Left lung (tissue), 4 donors: ENCODE measurements at regions not wholly inside any gene's neighbourhood (a gene's known extent, or its start where the extent isn't known, plus 50 kb on each side); places are given as distances from the start of the nearest gene placed in this dataset.

ENCODE experiments used
- ATAC-seq: fragments of 200-7000 bp; cut with Tn5 transposase; one replicate; pipeline ENCODE4 v1.9.1; 2020; ENCODE audit warnings: moderate library complexity
- DNase-seq, 4 donors: peaks; one replicate each; pipeline ENCODE4 v3.0.0-alpha.2; 2013 to 2020
- H3K27ac ChIP-seq, 2 donors: fragments of 200-600 bp; sonication (generic) in 1 of 2; one replicate each; pipeline versions ENCODE4 v1.5.0 to v1.8.0; 2020 to 2021
- H3K27me3 ChIP-seq, 2 donors: fragments of 200-600 bp; sonication (generic) in 1 of 2; one replicate each; pipeline versions ENCODE4 v1.5.0 to v1.8.0; 2020 to 2021
- H3K36me3 ChIP-seq, 2 donors: fragments of 200-600 bp; sonication (generic) in 1 of 2; one replicate each; pipeline versions ENCODE4 v1.5.0 to v1.8.0; 2020 to 2021
- H3K4me1 ChIP-seq, 2 donors: fragments of 200-600 bp; one replicate each; pipeline ENCODE4 v1.8.0; 2021
- H3K4me3 ChIP-seq, 2 donors: fragments of 200-600 bp; sonication (generic) in 1 of 2; one replicate each; pipeline versions ENCODE4 v1.5.0 to v1.8.0; 2020 to 2021; ENCODE audit warnings: mild to moderate bottlenecking in 1 of 2
- H3K9me3 ChIP-seq, 2 donors: fragments of 200-600 bp; sonication (generic) in 1 of 2; one replicate each; pipeline versions ENCODE4 v1.5.0 to v1.8.0; 2020 to 2021
- CTCF ChIP-seq, 2 donors: fragments of 200-600 bp; sonication (generic) in 1 of 2; IDR thresholded peaks; one replicate each; pipeline versions ENCODE4 v1.5.0 to v1.8.0; 2021; ENCODE audit warnings: antibody characterized with exemption in 2 of 2
- intact Hi-C, 2 donors: fragments of 100-400 bp; cut with DNase I; formaldehyde crosslinking; loops; one replicate each; pipeline versions ENCODE4 v1.11.2 to v1.14.2; 2022
- donor health status: DM: no; HTN: yes; CAD: no.
- donor health status: DM: no; HTN: no; CAD: no.

DNA sequence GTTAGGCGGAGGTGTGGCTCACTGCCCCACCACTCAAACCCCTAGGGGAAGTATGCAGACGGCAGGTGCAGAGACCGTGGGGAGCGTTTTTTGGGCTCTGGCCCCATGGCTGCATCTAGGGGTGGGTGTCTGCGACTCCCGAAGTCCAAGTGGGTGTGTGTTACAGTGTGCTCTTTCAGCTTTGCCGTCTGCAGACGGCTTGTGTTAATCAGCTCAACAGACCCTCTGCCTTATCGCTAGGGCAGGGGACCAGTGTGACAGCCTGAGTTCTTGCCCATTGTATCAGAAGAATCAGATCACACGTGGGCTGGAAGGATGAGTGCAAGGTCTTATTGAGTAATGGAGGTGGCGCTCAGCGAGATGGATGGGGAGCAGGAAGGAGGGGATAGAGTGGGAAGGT lies 162.8 kb downstream of the ENC1 start:
- DNase-seq = no peak
- no peak for ATAC-seq
- no peaks in the 10 kb centered on the region for H3K4me1 ChIP-seq
- H3K9me3 ChIP-seq = no peaks in the 10 kb centered on the region
- intact Hi-C loops = no loop called here
- H3K36me3 ChIP-seq = no peaks in the 10 kb centered on the region
- no peak for TF ChIP-seq CTCF (IDR thresholded peaks at IDR 0.05)
- no peak overlapping the region for H3K27ac ChIP-seq
- no peak overlapping the region for H3K4me3 ChIP-seq
- no peaks in the 10 kb centered on the region for H3K27me3 ChIP-seq

- no peak overlapping the region for H3K27ac ChIP-seq
- DNase-seq = no peak
- H3K4me1 ChIP-seq = no peaks in the 10 kb centered on the region
- TF ChIP-seq CTCF (IDR thresholded peaks at IDR 0.05) = no peak
- intact Hi-C loops = no loop called here
- no peaks in the 10 kb centered on the region for H3K36me3 ChIP-seq
- ATAC-seq = no peak
- no peaks in the 10 kb centered on the region for H3K9me3 ChIP-seq
- H3K4me3 ChIP-seq = no peak overlapping the region
- no peaks in the 10 kb centered on the region for H3K27me3 ChIP-seq
These were observed 163.6 kb downstream of the ENC1 start for GRCh38 chr5:74476819-74477453.

- no peaks in the 10 kb centered on the region for H3K9me3 ChIP-seq
- TF ChIP-seq CTCF (IDR thresholded peaks at IDR 0.05) = no peak
- H3K4me1 ChIP-seq = no peaks in the 10 kb centered on the region
- DNase-seq (no peak), ATAC-seq (no peak)
- no peaks in the 10 kb centered on the region for H3K36me3 ChIP-seq
- H3K4me3 ChIP-seq = no peak overlapping the region
- intact Hi-C loops = no loop called here
- no peaks in the 10 kb centered on the region for H3K27me3 ChIP-seq
- no peak overlapping the region for H3K27ac ChIP-seq
These were observed 164.3 kb downstream of the ENC1 start for GRCh38 chr5:74476046-74476818.

DNA sequence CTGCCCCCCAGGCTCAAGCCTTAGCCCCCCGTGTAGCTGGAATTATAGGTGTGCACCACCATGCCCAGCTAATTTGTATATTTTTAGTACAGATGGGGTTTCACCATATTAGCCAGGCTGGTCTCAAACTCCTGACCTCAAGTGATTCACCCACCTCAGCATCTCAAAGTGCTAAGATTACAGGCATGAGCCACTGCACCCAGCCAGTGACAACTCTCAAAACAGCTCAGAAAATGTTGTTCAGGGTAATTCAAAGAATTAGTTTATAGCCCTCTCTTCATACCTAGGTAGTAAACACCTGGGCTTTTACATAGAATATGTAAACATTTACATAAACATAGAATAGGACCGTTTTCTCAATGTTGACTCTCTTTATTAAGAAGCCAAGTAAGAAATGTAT lies 168.7 kb downstream of the ENC1 start:
- no peak for TF ChIP-seq CTCF (IDR thresholded peaks at IDR 0.05)
- Histone ChIP-seq H3K4me3 (no peak overlapping the region), H3K27me3 (no peaks in the 10 kb centered on the region), H3K9me3 (no peaks in the 10 kb centered on the region), H3K27ac (no peak overlapping the region), H3K36me3 (no peaks in the 10 kb centered on the region), H3K4me1 (no peaks in the 10 kb centered on the region)
- intact Hi-C loops = no loop called here
- no peak for ATAC-seq
- DNase-seq = no peak

- H3K27ac ChIP-seq = no peak overlapping the region
- no peaks in the 10 kb centered on the region for H3K36me3 ChIP-seq
- intact Hi-C loops = no loop called here
- TF ChIP-seq CTCF (IDR thresholded peaks at IDR 0.05) = no peak
- H3K4me1 ChIP-seq = no peaks in the 10 kb centered on the region
- no peaks in the 10 kb centered on the region for H3K27me3 ChIP-seq
- no peaks in the 10 kb centered on the region for H3K9me3 ChIP-seq
- DNase-seq (no peak), ATAC-seq (no peak)
- H3K4me3 ChIP-seq = no peak overlapping the region
These were observed 171.1 kb downstream of the ENC1 start for GRCh38 chr5:74469234-74469994.
